Fibroblast of lung (primary cell): ENCODE measurements at regions not wholly inside any gene's neighbourhood (a gene's known extent, or its start where the extent isn't known, plus 50 kb on each side); places are given as distances from the start of the nearest gene placed in this dataset.

Experiments used
- CTCF ChIP-seq, 2 donors: IDR thresholded peaks in 1 of 2; conservative IDR thresholded peaks in 1 of 2; 1 replicate in 1 of 2; 2 replicates in 1 of 2; pipeline ENCODE4 v1.5.1; 2011 to 2012; ENCODE audit warnings: low read length in 2 of 2, control low read depth in 1 of 2, inconsistent platforms in 1 of 2, low read depth in 1 of 2, mild to moderate bottlenecking in 1 of 2
- EZH2 ChIP-seq: IDR thresholded peaks from 2 replicates; pipeline ENCODE4 v1.5.1; 2012; ENCODE audit warnings: low read length, control low read depth, mild to moderate bottlenecking; ENCODE audit errors: missing control alignments

- TF ChIP-seq CTCF (conservative IDR thresholded peaks at IDR 0.05 in 1 of 2, IDR thresholded peaks at IDR 0.05 in 1 of 2; ENCODE audit: low read depth in 1 of 2, low read length in 2 of 2) (no peak), EZH2 (no peak)
Observed at GRCh38 chr12:91271185-91271584, 88.6 kb upstream of the DCN start.
